ENCODE measurements at regions not wholly inside any gene's neighbourhood (a gene's known extent, or its start where the extent isn't known, plus 50 kb on each side); places are given as distances from the start of the nearest gene placed in this dataset.

DNA sequence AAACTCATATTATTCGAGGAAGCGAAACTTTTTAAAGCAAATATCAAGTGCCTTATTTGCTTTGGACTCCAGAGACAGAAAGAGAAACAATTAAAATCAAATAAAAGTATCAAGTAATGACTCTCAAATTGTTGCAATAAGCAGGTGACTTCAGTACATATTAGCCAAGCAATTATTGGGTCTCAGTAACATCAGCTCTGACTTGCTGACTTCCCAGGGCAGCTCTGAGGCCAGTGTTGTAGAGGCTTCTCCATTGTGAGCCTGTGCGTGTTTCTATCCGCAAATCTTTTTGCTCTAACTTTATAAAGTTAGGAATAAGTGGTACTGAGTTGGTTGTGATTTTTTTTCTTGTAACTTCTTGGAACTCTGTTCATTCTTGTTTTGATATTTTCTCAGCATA, 186.8 kb upstream of the PRLR start:
- peak; percentile 2 for DNase-seq

DNA sequence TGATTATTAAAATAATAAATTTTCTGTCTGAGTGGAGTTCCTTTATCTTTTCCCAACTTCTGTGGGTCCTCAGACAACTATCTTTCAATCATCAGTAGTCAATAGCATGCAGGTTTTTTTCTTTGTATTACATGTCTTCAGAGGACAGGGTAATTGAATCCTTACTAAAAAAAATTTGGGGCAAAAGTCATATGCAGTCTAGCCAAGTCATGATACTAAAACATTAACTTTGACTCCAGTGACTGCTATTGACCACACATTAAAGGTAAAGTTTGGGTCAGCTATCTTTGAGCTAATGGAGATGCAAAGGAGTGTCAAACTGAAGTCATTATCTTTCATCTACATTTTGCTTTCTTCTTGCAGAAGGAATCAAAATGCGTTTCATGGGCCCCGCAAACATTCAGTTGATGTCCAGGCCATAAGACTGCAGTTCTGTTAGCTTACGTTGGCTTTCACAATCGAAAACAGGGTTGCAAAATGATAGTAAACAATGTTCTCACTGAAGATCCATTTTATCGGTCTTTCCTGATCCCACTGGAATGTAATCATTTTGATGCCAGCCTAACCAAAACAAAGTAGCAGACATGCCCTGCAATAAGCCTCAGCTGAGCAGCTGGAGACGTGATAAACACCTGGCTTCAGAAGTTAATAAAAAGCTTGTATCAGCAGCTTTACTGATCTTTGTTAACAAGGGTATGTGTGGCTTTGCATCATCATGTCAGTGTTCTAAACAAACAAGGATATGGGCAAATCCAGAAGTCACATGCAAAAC, 186.1 kb upstream of the PRLR start:
- no peak for DNase-seq

DNA sequence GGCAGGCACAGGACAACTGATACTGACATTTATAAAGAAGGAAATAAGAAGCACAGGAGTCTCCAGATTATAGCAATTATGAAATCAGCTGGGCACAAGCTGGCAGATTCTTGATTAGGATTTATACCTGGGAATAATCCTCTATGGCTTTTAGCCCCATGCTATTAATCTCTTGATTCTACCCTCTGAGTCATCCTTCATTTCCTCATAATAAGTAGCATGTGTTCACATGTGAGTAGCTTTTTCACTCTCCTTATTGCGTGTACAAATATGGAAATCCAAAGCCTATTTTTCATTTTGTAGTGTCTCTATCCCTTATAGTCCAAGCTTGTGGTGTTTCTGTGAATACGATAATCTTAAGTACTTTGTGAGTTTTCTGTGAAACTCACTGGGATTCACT, 185.0 kb upstream of the PRLR start:
- no peak for DNase-seq

DNA sequence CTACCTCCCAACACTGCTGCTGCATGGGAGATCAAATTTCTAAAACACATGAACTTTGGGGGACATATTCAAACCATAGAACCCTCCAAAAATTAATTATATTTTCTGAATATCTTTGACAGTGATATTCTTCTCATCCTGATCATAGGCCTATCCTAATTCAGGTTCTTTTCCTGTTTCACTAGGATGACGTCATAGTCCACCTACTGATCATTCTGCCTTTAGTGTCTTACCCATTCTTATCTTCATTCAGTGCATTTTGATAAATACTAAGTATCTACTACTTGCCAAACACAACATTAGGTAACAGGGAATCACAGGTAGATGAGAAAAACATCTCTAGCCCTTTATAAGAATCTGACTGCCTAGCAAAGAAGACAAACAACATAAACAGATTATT, 179.1 kb upstream of the PRLR start:
- DNase-seq: no peak

DNA sequence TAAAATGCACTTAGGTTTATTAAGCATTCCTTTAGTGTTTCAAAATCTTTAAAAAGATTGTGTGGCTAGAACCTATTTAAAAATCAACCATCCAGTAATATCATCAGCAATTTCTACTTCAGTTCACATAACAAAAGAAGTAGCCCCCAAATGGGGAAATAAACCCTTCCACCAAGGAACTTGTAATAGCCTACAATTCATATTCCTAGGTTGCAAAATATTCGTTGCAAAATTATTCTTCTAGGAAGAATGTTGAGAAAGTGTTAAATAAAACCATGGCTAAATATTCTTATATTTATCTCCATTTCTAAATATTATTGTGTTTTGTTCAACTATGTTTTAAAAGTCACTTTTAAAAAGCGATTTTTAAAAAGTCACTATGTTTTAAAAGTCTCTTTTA, 177.9 kb upstream of the PRLR start:
- no peak for DNase-seq

DNA sequence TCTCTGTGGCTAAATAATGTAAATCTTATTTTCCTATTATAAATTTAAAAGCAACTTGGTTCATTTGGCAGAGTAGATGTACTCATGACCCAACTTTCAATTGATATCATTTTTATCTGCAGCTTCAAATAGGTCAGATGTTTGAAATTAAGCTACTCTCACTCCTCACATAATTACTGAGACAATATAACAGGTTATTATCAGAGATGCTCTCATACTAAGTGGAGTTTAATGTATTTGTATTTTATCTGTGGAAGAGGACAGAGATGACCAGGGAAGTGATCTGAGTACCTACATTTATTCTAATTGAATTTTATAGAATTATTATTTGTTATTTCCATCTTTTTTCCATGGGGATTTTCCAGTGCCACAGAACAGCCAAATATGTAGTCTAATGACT, 177.4 kb upstream of the PRLR start:
- no peak for DNase-seq

DNA sequence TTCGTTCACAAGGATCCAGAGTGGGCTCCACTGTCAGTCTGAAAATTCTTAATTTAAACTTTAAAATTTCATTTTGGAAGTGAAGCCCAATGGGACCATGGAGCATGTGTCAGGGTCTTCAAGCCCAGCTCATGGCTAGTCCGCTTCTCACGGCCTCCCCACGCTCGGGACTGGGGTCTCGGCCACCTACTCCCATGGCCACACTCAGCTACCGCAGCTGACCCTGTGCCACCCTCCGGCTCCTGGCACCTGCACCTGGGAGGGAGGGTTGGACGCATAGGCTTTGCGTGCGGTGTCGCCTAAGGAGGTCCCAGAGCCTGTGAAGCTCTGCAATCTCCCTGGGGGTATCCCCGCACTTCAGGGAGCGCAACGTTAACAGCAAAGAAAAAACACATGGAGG, 175.7 kb upstream of the PRLR start:
- DNase-seq: no peak

DNA sequence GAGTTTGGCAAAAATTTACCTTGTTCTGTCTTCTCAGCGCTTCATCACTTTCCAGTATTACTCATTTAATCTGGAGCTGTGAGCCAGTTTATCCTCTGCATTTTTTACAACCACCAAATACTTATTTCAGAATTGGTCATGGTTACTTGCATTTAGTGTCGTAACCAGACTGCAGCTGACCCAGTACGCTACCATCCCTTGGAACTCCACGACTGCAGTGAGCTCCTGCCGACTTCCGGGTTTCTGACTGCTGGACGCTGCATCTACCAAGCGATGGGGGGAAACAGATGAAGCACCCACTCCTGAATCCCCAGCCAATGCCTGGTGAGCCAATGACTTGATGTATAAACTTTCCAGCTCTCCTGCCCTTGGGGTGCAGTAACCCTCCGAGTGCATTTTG, 174.4 kb upstream of the PRLR start:
- DNase-seq: no peak

DNA sequence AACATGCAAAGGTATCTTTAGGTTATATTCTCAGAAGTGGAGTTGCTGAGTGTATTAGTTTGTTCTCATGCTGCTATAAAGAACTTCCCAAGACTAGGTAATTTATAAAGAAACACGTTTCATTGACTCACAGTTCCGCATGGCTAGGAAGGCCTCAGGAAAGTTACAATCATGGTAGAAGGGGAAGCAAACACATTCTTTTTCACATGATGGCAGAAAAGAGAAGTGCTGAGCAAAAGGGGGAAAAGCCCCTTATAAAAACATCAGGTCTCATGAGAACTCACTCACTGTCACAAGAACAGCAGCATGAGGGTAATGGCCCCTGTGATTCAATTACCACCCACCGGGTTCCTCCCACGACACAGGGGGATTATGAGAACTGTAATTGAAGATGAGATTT, 163.6 kb upstream of the PRLR start:
- no peak for DNase-seq

DNA sequence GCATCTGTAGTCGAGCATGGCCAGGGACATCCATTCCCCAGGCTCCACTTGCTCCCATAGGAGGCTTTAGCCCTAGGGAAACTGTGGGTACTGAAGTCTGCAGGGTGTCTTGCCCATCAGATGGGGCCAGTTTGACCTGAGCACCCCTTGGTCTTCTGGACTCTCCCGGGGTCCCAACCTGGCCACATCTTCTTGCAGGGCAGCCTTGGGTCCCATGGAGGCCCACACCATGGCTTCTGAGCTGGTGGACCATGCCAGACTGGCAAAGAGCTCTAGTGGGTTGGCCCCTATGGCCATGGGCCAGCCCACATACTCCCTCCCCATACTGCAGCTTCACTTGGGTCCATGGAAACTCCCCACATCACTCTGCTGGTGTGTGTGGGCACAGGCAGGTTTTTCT, 154.4 kb upstream of the PRLR start:
- DNase-seq: no peak

DNA sequence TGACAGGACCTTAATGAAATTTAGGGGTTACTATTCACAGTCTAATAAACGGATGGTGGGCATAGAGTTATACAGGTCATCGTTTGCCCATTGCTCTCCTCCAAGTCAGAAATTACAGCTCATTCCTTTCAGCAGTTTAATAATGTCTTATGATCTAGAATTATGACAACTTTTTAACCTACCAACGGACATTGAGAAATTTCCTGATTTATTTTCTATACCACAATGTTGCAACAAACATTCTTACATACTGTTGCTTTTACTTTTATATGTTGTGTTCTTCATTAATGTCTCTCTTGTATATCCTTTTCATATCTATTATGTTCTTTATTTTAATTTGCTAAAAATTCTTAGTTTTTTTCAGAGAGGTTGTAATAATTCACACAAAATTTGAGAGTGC, 152.8 kb upstream of the PRLR start:
- no peak for DNase-seq

DNA sequence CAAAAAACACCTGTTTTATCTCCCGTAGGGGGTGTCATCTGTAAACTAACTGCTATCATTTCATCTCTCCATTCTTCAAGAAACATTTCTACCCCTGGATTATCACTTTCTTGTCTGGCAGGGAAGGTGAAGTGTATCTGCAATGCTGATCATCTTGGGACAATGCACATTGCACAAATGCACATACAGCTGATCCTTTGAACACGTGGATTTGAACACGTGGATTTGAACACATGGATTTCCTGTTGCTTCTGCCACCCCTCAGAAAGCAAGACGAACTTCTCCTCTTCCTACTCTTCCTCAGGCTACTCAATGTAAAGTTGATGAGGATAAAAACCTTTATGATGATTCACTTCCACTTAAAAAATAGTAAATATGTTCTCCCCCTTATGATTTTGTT, 147.4 kb upstream of the PRLR start:
- DNase-seq: no peak

DNA sequence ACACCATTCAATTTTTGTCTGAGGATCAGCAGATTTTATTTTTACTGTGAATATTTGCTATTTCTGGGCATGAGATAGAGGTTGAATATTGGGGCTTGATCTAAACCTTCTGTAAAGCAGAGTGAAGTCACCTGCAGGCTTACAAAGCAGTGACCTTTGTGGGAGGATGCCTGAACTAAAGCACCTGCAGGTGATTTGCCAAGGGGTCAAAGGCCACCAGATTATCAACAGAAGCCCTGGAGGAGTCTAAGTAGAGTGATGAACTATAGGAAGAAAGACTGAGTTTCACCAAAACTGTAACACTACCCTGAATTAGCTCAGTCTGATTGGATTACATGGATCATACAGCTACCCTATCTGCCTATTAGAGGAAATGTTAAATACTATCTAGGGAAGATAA, 144.3 kb upstream of the PRLR start:
- peak; percentile 28 for DNase-seq

DNA sequence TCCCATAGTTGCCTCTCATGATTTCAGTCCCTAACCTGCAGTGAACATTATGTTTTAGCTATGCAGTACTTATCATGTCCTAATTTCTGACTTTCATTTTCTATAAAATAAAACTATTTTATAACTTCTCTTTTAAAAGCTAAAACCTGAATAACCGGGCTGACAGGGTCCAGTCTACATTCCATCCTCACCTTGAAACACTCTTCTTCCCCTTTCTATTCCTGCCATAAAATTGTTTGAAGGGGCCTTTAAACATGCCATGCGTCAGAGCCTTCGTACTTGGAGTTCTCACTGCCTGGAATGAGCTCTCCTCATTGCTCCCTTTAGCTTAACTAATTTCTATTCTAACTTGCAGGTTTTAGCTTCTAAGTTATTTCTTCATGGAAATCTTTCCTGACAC, 143.0 kb upstream of the PRLR start:
- no peak for DNase-seq

DNA sequence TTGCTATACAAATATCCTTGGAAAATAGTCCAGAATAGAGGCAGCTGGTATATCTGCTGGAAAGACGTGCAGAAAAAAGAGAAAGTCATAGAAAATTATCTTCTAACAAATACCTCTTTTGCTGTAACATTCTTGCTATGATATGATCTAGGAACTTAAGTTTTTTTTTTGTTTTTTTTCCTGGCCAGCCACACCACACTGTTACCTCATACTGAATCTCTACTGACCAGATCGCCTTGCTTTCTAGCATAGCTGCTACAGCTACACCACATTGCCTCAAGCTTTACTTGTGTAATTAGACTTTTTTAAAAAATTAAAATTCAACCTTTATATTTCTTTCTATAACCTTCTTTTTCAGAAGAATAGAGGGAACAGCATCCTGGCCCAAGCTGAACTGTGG, 142.2 kb upstream of the PRLR start:
- no peak for DNase-seq

DNA sequence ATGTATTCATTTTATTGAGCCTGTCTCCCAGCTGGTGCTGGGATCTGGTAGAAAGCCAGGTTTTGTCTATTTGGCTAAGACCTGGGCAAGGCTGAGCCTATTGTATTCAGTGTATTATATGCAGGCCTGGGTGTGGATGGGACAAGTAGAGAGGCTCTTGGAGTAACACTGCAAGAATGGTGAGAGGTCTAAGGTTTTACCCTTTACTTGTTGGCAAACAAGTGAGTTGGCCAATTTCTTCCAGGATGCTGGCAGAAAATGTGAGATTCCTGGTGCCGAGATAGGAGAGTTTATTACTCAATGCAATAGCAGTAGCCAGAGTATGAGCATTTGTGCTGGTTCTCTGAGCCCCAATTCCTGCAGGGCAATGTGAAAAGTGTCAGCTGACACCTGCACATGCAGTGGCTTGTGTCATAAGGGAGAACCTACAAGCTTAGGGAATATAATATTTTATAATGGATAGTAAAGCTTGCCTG, 141.7 kb upstream of the PRLR start:
- DNase-seq: no peak

DNA sequence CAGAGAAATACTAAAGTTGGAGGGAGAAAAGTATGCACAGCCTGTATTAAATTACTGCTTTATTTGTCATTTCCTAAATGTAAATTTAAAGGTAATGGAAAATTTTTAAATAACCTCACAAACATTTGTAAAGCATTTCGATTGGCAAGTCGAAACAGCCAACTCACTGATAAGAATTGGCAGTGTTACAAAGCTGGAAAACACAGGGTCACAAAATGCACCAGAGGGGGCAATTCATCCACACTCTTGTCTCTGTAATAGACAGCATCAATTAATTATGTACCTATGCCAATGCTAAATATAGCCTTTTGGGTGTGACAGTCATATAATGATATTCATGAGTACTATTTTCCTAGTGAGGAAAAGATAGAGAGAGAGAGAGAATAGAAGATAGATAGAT, 140.6 kb upstream of the PRLR start:
- DNase-seq: no peak

DNA sequence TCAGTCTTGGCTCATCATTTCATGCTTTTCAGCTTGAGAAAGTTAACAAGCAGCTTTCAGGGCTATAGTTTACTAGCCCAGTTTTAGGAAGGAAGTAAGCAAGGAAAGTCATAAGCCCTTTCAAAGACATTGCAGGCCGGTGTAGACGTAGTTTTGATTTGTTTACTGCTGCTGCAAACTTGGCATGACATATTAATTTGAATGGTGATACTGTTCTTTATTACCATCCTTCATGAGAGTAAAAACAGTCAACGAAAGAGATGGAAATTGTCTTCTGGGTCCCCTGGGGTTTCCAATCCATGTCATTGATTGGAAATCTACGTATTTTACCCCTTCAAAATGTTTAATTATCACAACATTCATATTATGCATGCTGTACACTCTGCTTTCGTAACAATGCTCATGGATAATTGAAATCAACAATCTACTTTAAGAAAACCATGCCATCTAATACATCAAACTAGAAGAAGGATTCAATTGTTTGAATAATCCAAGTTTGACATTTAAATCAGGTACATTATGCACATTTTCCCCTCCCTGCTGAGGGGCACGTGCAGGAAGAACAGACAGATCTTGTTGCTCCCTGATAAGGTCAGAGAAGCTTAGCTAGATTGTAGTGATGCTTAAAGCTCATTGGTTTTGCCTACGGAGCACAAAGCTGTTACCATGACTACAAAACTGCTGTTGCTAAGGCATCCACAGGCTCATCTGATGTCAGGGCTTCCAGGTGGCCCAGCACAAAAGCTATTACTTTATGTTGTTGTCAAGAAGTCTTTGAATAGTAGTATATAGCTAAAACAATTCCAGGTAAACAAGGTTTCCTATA, 139.9 kb upstream of the PRLR start:
- peak; percentile 59 for DNase-seq

DNA sequence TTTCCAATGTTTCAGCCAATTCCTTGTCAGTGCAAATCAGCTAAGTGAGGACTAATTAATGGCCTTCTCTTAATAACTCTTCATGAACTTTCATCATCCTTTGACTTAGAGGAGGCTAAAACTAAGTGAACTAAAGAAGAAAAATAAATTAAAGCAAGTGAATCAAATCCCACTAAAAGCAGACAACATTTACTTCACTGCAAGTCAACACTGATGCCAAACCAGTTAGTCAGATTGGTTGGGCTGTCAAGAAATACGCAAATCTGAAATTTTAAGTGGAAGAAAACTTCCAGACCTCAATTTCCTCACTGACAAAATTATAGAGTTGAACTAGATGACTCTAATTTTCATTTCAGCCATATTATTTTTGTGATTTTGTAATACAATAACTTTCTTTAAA, 137.2 kb upstream of the PRLR start:
- no peak for DNase-seq

DNA sequence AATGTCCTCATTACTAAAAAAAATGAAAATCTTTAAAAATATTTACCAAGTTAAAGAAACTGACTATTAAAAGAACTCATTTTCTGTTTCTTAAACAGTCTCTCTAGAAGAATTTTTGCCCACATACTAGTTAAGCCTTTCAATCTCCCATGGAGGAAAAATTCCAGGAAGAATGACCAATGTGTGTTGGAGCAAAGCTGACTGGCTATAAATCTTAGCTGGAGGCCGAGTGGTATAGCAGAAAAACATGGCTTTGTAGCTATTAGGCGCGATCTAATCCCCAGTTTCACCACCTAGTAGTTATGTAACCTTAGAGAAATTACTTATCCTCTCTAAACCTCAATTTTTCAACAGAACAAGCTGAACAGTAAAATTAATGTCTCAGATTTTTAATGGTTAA, 135.5 kb upstream of the PRLR start:
- no peak for DNase-seq

DNA sequence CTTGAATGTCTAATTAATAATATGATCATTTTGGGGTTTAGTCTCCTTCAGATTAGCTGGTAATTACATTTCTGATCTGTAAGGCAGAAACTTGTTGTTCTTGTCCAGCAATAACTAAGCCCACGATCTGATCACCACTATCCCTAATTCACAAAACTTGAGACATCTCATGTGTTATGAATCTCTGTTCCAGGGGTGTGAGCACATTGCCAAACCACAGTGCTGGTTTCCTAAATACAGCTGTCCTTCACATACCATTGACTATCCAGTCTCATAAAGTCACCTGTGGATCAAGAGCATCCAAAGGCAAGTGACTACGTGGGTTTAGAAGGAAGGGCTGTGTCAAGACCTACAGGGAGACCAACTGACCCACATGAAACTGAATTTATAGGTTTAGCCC, 134.1 kb upstream of the PRLR start:
- DNase-seq: no peak

DNA sequence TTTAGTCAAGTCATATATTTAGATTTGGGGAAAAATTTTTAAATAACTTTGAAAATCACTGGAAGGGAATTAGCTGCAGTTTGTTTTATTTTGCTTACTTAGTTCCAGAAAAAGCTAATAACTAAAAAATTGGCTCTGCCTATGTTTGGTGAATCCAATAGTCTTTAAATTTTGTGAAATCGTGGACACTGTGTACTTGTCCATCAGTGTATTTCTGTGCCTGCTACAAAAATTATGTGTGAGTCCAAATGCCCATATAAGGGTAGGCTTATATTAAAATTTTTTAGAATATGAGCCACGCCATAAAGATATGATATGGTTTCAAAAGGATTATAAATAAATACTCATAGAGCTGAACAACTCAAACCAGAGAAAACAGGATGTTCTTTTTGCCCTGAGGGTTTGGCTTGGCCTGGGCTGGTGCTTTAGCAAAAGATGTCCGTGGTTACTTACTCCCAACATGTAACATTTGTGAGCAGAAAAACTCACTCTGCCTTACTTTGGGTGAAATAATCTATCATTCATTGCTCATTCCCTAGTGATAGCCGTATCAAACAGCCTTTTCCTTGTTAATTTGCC, 133.2 kb upstream of the PRLR start:
- DNase-seq: no peak

DNA sequence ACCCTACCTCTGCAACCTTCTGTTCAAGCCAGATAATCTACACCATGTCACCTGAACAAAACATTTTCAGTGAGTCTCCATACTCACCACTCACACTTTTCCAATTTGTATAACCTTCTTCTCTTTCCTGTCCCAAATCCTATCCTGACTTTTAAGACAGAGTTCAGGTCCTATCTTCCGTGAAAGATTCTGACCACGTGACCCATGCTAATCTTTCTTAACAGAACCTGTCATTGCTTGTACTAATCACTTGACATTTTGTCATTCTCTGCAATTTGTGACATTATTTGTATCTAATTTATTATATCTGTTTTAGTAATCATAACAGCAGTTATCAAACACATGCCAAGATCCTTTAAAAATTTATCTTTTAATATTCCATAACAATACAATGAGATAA, 132.5 kb upstream of the PRLR start:
- no peak for DNase-seq

DNA sequence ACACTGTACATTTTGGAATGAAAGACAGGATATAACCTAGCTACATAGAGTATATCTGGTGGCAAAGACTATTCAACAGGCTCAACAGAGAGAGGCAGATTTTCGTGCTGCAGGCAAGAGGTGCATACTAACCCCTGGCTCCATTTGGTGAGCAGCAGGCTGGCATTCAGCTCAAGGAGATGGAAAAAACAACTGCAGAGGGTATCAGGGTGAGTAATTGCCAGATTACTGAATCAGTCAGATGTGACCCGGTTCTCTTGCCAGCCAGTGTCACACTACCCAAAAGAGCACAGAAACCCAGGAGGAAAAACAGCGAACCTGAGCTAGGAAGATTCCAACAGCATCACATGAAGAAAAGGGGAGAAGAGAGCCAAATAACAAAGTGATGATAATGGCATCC, 130.4 kb upstream of the PRLR start:
- no peak for DNase-seq
